ENCODE measurements at regions not wholly inside any gene's neighbourhood (a gene's known extent, or its start where the extent isn't known, plus 50 kb on each side); places are given as distances from the start of the nearest gene placed in this dataset.

- no peak overlapping the region for H3K27ac ChIP-seq
- 25 to 44% (median 28%) methylated on average over 1 of the region's 1 CpG for WGBS, 5 donors
- TF ChIP-seq POLR2AphosphoS5 (IDR thresholded peaks at IDR 0.05): no peak
- no peak for TF ChIP-seq POLR2A (IDR thresholded peaks at IDR 0.05)
- no peak for TF ChIP-seq CTCF (IDR thresholded peaks at IDR 0.05)
- TF ChIP-seq EP300 (IDR thresholded peaks at IDR 0.05): no peak
- intact Hi-C loops (cut with DNase I; ENCODE audit: low total_unique reads): no loop called here
- no peaks in the 10 kb centered on the region for H3K9me3 ChIP-seq
- no peaks in the 10 kb centered on the region for H3K27me3 ChIP-seq
- H3K36me3 ChIP-seq: no peaks in the 10 kb centered on the region
- no peaks in the 10 kb centered on the region for H3K4me1 ChIP-seq
- no peak overlapping the region for H3K4me3 ChIP-seq
- no peak for DNase-seq
Observed at GRCh38 chr16:60261425-60261824, 1527.3 kb upstream of the GOT2 start.

- no peaks in the 10 kb centered on the region for H3K4me1 ChIP-seq
- intact Hi-C loops (cut with DNase I; ENCODE audit: low total_unique reads): no loop called here
- DNase-seq: no peak
- H3K27me3 ChIP-seq: no peaks in the 10 kb centered on the region
- no peak overlapping the region for H3K27ac ChIP-seq
- H3K4me3 ChIP-seq: no peak overlapping the region
- TF ChIP-seq POLR2A (IDR thresholded peaks at IDR 0.05) (no peak), CTCF (IDR thresholded peaks at IDR 0.05) (no peak), EP300 (IDR thresholded peaks at IDR 0.05) (no peak), POLR2AphosphoS5 (IDR thresholded peaks at IDR 0.05) (no peak)
- no peaks in the 10 kb centered on the region for H3K9me3 ChIP-seq
- no peaks in the 10 kb centered on the region for H3K36me3 ChIP-seq
- 73 to 98% (median 86%) methylated on average over 2 of the region's 2 CpGs for WGBS, 5 donors
Observed at GRCh38 chr16:60259956-60260355, 1525.8 kb upstream of the GOT2 start.

GRCh38 chr16:60246086-60246485, 1512.0 kb upstream of the GOT2 start:
- 72 to 85% (median 81%) methylated on average over 3 of the region's 3 CpGs for WGBS, 5 donors

GRCh38 chr16:60241671-60242070, 1507.6 kb upstream of the GOT2 start:
- 73 to 97% (median 94%) methylated on average over 1 of the region's 1 CpG for WGBS, 5 donors
- no peak for DNase-seq

More at GRCh38 chr16:60246086-60246485, 1512.0 kb upstream of the GOT2 start:
- no peak for DNase-seq
- intact Hi-C loops (cut with DNase I; ENCODE audit: low total_unique reads): no loop called here
- no peaks in the 10 kb centered on the region for H3K36me3 ChIP-seq
- H3K4me3 ChIP-seq: no peak overlapping the region
- no peaks in the 10 kb centered on the region for H3K9me3 ChIP-seq
- H3K27ac ChIP-seq: no peak overlapping the region
- no peaks in the 10 kb centered on the region for H3K27me3 ChIP-seq
- no peak for TF ChIP-seq POLR2AphosphoS5 (IDR thresholded peaks at IDR 0.05)
- no peaks in the 10 kb centered on the region for H3K4me1 ChIP-seq

More at GRCh38 chr16:60241671-60242070, 1507.6 kb upstream of the GOT2 start:
- TF ChIP-seq EP300 (IDR thresholded peaks at IDR 0.05): no peak
- no peak for TF ChIP-seq POLR2AphosphoS5 (IDR thresholded peaks at IDR 0.05)
- TF ChIP-seq POLR2A (IDR thresholded peaks at IDR 0.05): no peak
- TF ChIP-seq CTCF (IDR thresholded peaks at IDR 0.05): no peak
- Histone ChIP-seq H3K4me1 (no peaks in the 10 kb centered on the region), H3K36me3 (no peaks in the 10 kb centered on the region), H3K4me3 (no peak overlapping the region), H3K9me3 (no peaks in the 10 kb centered on the region), H3K27me3 (no peaks in the 10 kb centered on the region), H3K27ac (no peak overlapping the region)
- intact Hi-C loops (cut with DNase I; ENCODE audit: low total_unique reads): no loop called here

All from stomach (tissue), 8 donors.